ES-I3 (cell line): ENCODE measurements at regions not wholly inside any gene's neighbourhood (a gene's known extent, or its start where the extent isn't known, plus 50 kb on each side); places are given as distances from the start of the nearest gene placed in this dataset.
"Not testable (repeated sequence)": the region's sequence is repeated elsewhere in the genome, so short reads cannot be mapped to it uniquely, and the experiment has no call there.

Experiments used
- H3K36me3 ChIP-seq: 2 replicates; pipeline ENCODE4 v1.6.1; 2013; ENCODE audit warnings: mild to moderate bottlenecking, low read length, control low read depth, moderate library complexity; ENCODE audit not compliant: insufficient read depth
- H3K4me1 ChIP-seq: 2 replicates; pipeline ENCODE4 v1.6.1; 2013; ENCODE audit warnings: mild to moderate bottlenecking, control low read depth, low read length; ENCODE audit not compliant: insufficient read depth
- H3K9ac ChIP-seq: 2 replicates; pipeline ENCODE4 v1.6.1; 2013; ENCODE audit warnings: low read depth, mild to moderate bottlenecking, low read length, moderate library complexity
- H3K9me3 ChIP-seq: 2 replicates; pipeline ENCODE4 v1.6.1; 2013; ENCODE audit warnings: mild to moderate bottlenecking, low read length, moderate library complexity; ENCODE audit not compliant: control insufficient read depth, insufficient read depth

- Histone ChIP-seq H3K9me3 (no peaks in the 10 kb centered on the region), H3K4me1 (peaks cover 13% of the 10 kb centered on the region; the same call in 1 of the 2 replicates), H3K36me3 (no peaks in the 10 kb centered on the region)
These were observed 611.7 kb downstream of the VGLL3 start for GRCh38 chr3:86379280-86379679.

GRCh38 chr3:86378829-86379228 lies 612.1 kb downstream of the VGLL3 start:
- Histone ChIP-seq H3K9me3 (no peaks in the 10 kb centered on the region), H3K36me3 (no peaks in the 10 kb centered on the region), H3K9ac (no peak overlapping the region), H3K4me1 (peaks cover 13% of the 10 kb centered on the region; the same call in 1 of the 2 replicates)

More at GRCh38 chr3:86379280-86379679, 611.7 kb downstream of the VGLL3 start:
- H3K9ac ChIP-seq = no peak overlapping the region

GRCh38 chr3:86335566-86335965 lies 655.4 kb downstream of the VGLL3 start:
- H3K9me3 ChIP-seq, H3K36me3 ChIP-seq, H3K4me1 ChIP-seq, H3K9ac ChIP-seq: not testable (repeated sequence)

- no peaks in the 10 kb centered on the region for H3K4me1 ChIP-seq
- H3K36me3 ChIP-seq = no peaks in the 10 kb centered on the region
- H3K9ac ChIP-seq = no peak overlapping the region
- H3K9me3 ChIP-seq = no peaks in the 10 kb centered on the region
These were observed 657.3 kb downstream of the VGLL3 start for GRCh38 chr3:86333636-86334035.

- H3K9ac ChIP-seq = no peak overlapping the region
- no peaks in the 10 kb centered on the region for H3K36me3 ChIP-seq
- no peaks in the 10 kb centered on the region for H3K4me1 ChIP-seq
- H3K9me3 ChIP-seq = no peaks in the 10 kb centered on the region
These were observed 687.0 kb downstream of the VGLL3 start for GRCh38 chr3:86303935-86304334.

- no peaks in the 10 kb centered on the region for H3K9me3 ChIP-seq
- H3K36me3 ChIP-seq = no peaks in the 10 kb centered on the region
- H3K9ac ChIP-seq = no peak overlapping the region
- no peaks in the 10 kb centered on the region for H3K4me1 ChIP-seq
These were observed 708.7 kb downstream of the VGLL3 start for GRCh38 chr3:86282106-86282787.

- H3K9me3 ChIP-seq = 0 out of 2 replicates have a peak, but pooled peaks cover 2% of the 10 kb centered on the region
- no peaks in the 10 kb centered on the region for H3K36me3 ChIP-seq
- no peak overlapping the region for H3K9ac ChIP-seq
- no peaks in the 10 kb centered on the region for H3K4me1 ChIP-seq
These were observed 721.4 kb downstream of the VGLL3 start for GRCh38 chr3:86269364-86270155.

GRCh38 chr3:86257955-86258641 lies 732.9 kb downstream of the VGLL3 start:
- no peak overlapping the region for H3K9ac ChIP-seq
- no peaks in the 10 kb centered on the region for H3K9me3 ChIP-seq
- no peaks in the 10 kb centered on the region for H3K36me3 ChIP-seq
- H3K4me1 ChIP-seq = 0 out of 2 replicates have a peak, but pooled peaks cover 2% of the 10 kb centered on the region

GRCh38 chr3:86254480-86254879 lies 736.5 kb downstream of the VGLL3 start:
- Histone ChIP-seq H3K4me1 (no peaks in the 10 kb centered on the region), H3K9me3 (no peaks in the 10 kb centered on the region), H3K9ac (no peak overlapping the region), H3K36me3 (no peaks in the 10 kb centered on the region)

GRCh38 chr3:86251781-86252180 lies 739.2 kb downstream of the VGLL3 start:
- H3K36me3 ChIP-seq = no peaks in the 10 kb centered on the region
- H3K9ac ChIP-seq = no peak overlapping the region
- no peaks in the 10 kb centered on the region for H3K4me1 ChIP-seq
- no peaks in the 10 kb centered on the region for H3K9me3 ChIP-seq

GRCh38 chr3:86249833-86250232 lies 741.1 kb downstream of the VGLL3 start:
- no peaks in the 10 kb centered on the region for H3K4me1 ChIP-seq
- H3K36me3 ChIP-seq = no peaks in the 10 kb centered on the region
- H3K9ac ChIP-seq = no peak overlapping the region
- no peaks in the 10 kb centered on the region for H3K9me3 ChIP-seq

GRCh38 chr3:86245360-86245759 lies 745.6 kb downstream of the VGLL3 start:
- no peaks in the 10 kb centered on the region for H3K9me3 ChIP-seq
- no peaks in the 10 kb centered on the region for H3K36me3 ChIP-seq
- H3K9ac ChIP-seq = no peak overlapping the region
- no peaks in the 10 kb centered on the region for H3K4me1 ChIP-seq

GRCh38 chr3:86244905-86245304 lies 746.0 kb downstream of the VGLL3 start:
- no peak overlapping the region for H3K9ac ChIP-seq
- H3K4me1 ChIP-seq = peaks cover 4% of the 10 kb centered on the region; the same call in 1 of the 2 replicates
- H3K36me3 ChIP-seq = no peaks in the 10 kb centered on the region
- no peaks in the 10 kb centered on the region for H3K9me3 ChIP-seq

GRCh38 chr3:86239946-86240345 lies 751.0 kb downstream of the VGLL3 start:
- Histone ChIP-seq H3K9ac (no peak overlapping the region), H3K4me1 (peaks cover 11% of the 10 kb centered on the region; the same call in 1 of the 2 replicates), H3K9me3 (no peaks in the 10 kb centered on the region), H3K36me3 (no peaks in the 10 kb centered on the region)
